ENCODE measurements at regions not wholly inside any gene's neighbourhood (a gene's known extent, or its start where the extent isn't known, plus 50 kb on each side); places are given as distances from the start of the nearest gene placed in this dataset.
"Not testable (repeated sequence)": the region's sequence is repeated elsewhere in the genome, so short reads cannot be mapped to it uniquely, and the experiment has no call there.

- TF ChIP-seq CTCF, POLR2A, POLR2AphosphoS5 (IDR thresholded peaks at IDR 0.05): not testable (repeated sequence)
Observed at GRCh38 chr1:148344651-148345050, 138.5 kb downstream of the PPIAL4G start.
